GM12878 (cell line): ENCODE measurements at regions not wholly inside any gene's neighbourhood (a gene's known extent, or its start where the extent isn't known, plus 50 kb on each side); places are given as distances from the start of the nearest gene placed in this dataset.

ENCODE experiments used
- BACH1 ChIP-seq: fragments of 450-650 bp; IDR thresholded peaks from 2 replicates; pipeline ENCODE4 v1.6.1; 2017; ENCODE audit warnings: mild to moderate bottlenecking, borderline replicate concordance
- CBX3 ChIP-seq: fragments of 200-600 bp; sonication (generic); IDR thresholded peaks from 2 replicates; pipeline ENCODE4 v1.6.1; 2016; ENCODE audit warnings: low read depth, borderline replicate concordance
- EP300 ChIP-seq, 2 experiments: fragments of 150-350 bp in 1 of 2; IDR thresholded peaks; 2 replicates each; pipeline ENCODE4 v1.6.1; 2011 to 2012; ENCODE audit warnings: low read depth in 2 of 2, low read length in 2 of 2, borderline replicate concordance in 1 of 2, improper control_type of control experiment in 1 of 2, inconsistent platforms in 1 of 2; ENCODE audit not compliant: control insufficient read depth in 1 of 2
- FOXM1 ChIP-seq: IDR thresholded peaks from 2 replicates; pipeline ENCODE4 v1.6.1; 2012; ENCODE audit warnings: low read depth, mild to moderate bottlenecking, inconsistent platforms, low read length, moderate library complexity
- NR2C1 ChIP-seq: fragments of 450-650 bp; IDR thresholded peaks from 2 replicates; pipeline ENCODE4 v1.6.1; 2017; ENCODE audit warnings: antibody characterized with exemption, mild to moderate bottlenecking, moderate library complexity
- NRF1 ChIP-seq: conservative IDR thresholded peaks from 2 replicates; pipeline ENCODE4 v1.6.1; 2011; ENCODE audit warnings: mild to moderate bottlenecking, low read depth, low read length, improper control_type of control experiment
- RELA ChIP-seq: fragments of 450-650 bp; IDR thresholded peaks from 2 replicates; pipeline ENCODE4 v1.8.0; 2014; ENCODE audit warnings: borderline replicate concordance; ENCODE audit not compliant: partially characterized antibody
- RFX5 ChIP-seq: IDR thresholded peaks from 2 replicates; pipeline ENCODE4 v1.6.1; 2011; ENCODE audit warnings: low read depth, low read length, improper control_type of control experiment
- SUPT20H ChIP-seq: IDR thresholded peaks from 2 replicates; pipeline ENCODE4 v1.6.1; 2011; ENCODE audit warnings: low read depth, mild to moderate bottlenecking, low read length, moderate library complexity, borderline replicate concordance; ENCODE audit not compliant: control insufficient read depth
- ZBTB11 ChIP-seq: fragments of 450-650 bp; formaldehyde crosslinking; IDR thresholded peaks from 2 replicates; pipeline ENCODE4 v1.5.0; 2022; ENCODE audit warnings: mild to moderate bottlenecking, missing genetic modification characterization

- no peak for TF ChIP-seq BACH1
- TF ChIP-seq ZBTB11 (CRISPR knock-in tag): no peak
- TF ChIP-seq RFX5: no peak
- no peak for TF ChIP-seq RELA
- no peak for TF ChIP-seq SUPT20H
- no peak for TF ChIP-seq NR2C1
- TF ChIP-seq NRF1: no peak
- no peak for TF ChIP-seq FOXM1
- no peak for TF ChIP-seq EP300 (IDR thresholded peaks at IDR 0.05; ENCODE audit: borderline replicate concordance in 1 of 2, control insufficient read depth in 1 of 2, low read depth in 2 of 2, low read length in 2 of 2)
- no peak for TF ChIP-seq CBX3
Observed at GRCh38 chr6:105968603-105969333, 117.4 kb upstream of the PRDM1 start (continued).
